DOHH2 (cell line): ENCODE measurements at regions not wholly inside any gene's neighbourhood (a gene's known extent, or its start where the extent isn't known, plus 50 kb on each side); places are given as distances from the start of the nearest gene placed in this dataset.

Experiments used
- H3F3A ChIP-seq: fragments of 200-600 bp; sonication (generic), shearing (Covaris generic); 2 replicates; pipeline ENCODE4 v1.6.0; 2016; ENCODE audit warnings: antibody characterized with exemption, mild to moderate bottlenecking; ENCODE audit not compliant: control insufficient read depth, insufficient read depth
- H3K27ac ChIP-seq: fragments of 200-600 bp; sonication (generic); 2 replicates; pipeline ENCODE4 v1.5.1; 2014; ENCODE audit warnings: low read depth, mild to moderate bottlenecking, low read length, moderate library complexity
- H3K27me3 ChIP-seq: fragments of 200-600 bp; sonication (generic); 2 replicates; pipeline ENCODE4 v1.6.1; 2014; ENCODE audit warnings: mild to moderate bottlenecking, low read length, mixed read lengths; ENCODE audit not compliant: control insufficient read depth
- H3K36me3 ChIP-seq: fragments of 200-600 bp; sonication (generic); 2 replicates; pipeline ENCODE4 v1.6.1; 2014; ENCODE audit warnings: mild to moderate bottlenecking, low read length, moderate library complexity, mixed read lengths; ENCODE audit not compliant: control insufficient read depth
- H3K4me1 ChIP-seq: fragments of 200-600 bp; sonication (generic); 2 replicates; pipeline ENCODE4 v1.6.1; 2014; ENCODE audit warnings: mild to moderate bottlenecking, low read length, mixed read lengths; ENCODE audit not compliant: control insufficient read depth
- H3K4me2 ChIP-seq: fragments of 200-600 bp; sonication (generic); 2 replicates; pipeline ENCODE4 v1.6.0; 2014; ENCODE audit warnings: mild to moderate bottlenecking, low read length, moderate library complexity
- H3K4me3 ChIP-seq: fragments of 200-600 bp; sonication (generic); 2 replicates; pipeline ENCODE4 v1.5.1; 2014; ENCODE audit warnings: mild to moderate bottlenecking, low read length, mixed read lengths
- H3K79me2 ChIP-seq: fragments of 200-600 bp; sonication (generic); 2 replicates; pipeline ENCODE4 v1.6.1; 2014; ENCODE audit warnings: mild to moderate bottlenecking, low read length, mixed read lengths; ENCODE audit not compliant: control insufficient read depth
- H3K9me2 ChIP-seq: fragments of 200-600 bp; sonication (generic); replicated peaks from 2 replicates; pipeline ENCODE4 v1.6.1; 2014; ENCODE audit warnings: mild to moderate bottlenecking, low read length, mixed read lengths; ENCODE audit not compliant: control insufficient read depth
- H3K9me3 ChIP-seq: fragments of 200-600 bp; sonication (generic); 2 replicates; pipeline ENCODE4 v1.6.1; 2014; ENCODE audit warnings: antibody characterized with exemption, low read length, mixed read lengths; ENCODE audit not compliant: control insufficient read depth, insufficient read depth
- H4K20me1 ChIP-seq: fragments of 200-600 bp; sonication (generic); 2 replicates; pipeline ENCODE4 v1.6.0; 2014; ENCODE audit warnings: low read depth, mild to moderate bottlenecking, antibody characterized with exemption, low read length, moderate library complexity; ENCODE audit not compliant: control insufficient read depth, insufficient read depth
- CTCF ChIP-seq: fragments of 200-600 bp; sonication (generic); IDR thresholded peaks from one replicate; pipeline ENCODE4 v1.5.1; 2014; ENCODE audit warnings: antibody characterized with exemption, mild to moderate bottlenecking, low read depth, low read length; ENCODE audit not compliant: poor library complexity, severe bottlenecking
- EZH2phosphoT487 ChIP-seq: fragments of 200-600 bp; sonication (generic); IDR thresholded peaks from 2 replicates; pipeline ENCODE4 v1.6.1; 2017; ENCODE audit warnings: borderline replicate concordance, mild to moderate bottlenecking, antibody characterized with exemption, low read length, moderate library complexity, mixed read lengths

DNA sequence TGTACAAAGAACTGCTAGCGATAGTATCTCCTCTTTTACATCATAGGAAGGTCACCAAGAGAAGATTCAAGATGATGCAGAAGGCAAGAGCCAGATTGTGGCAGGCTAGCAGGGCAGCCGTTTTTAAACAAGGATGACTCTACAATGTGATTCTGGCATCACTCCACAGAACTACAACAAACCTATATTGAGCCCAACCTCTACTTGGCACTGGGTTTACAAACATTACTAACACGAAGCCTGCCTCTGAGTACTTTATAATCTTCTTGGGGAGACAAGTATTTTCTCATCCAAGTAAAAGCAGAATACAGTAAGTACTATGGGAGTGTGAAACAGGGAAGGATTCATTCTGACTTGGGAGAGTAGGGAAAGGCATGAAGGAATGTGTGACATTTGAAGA is 448.6 kb downstream of the ZNF608 start:
- Histone ChIP-seq H3K4me3 (no peak overlapping the region), H3K27me3 (no peaks in the 10 kb centered on the region), H3F3A (no peaks in the 10 kb centered on the region), H4K20me1 (no peaks in the 10 kb centered on the region), H3K79me2 (no peaks in the 10 kb centered on the region), H3K4me1 (no peaks in the 10 kb centered on the region), H3K9me2 (no peaks in the 10 kb centered on the region), H3K9me3 (no peaks in the 10 kb centered on the region), H3K4me2 (no peak overlapping the region), H3K36me3 (no peaks in the 10 kb centered on the region), H3K27ac (no peak overlapping the region)
- TF ChIP-seq EZH2phosphoT487: no peak
- TF ChIP-seq CTCF: no peak

- H3K9me3 ChIP-seq: no peaks in the 10 kb centered on the region
- no peaks in the 10 kb centered on the region for H3K36me3 ChIP-seq
- H3K4me1 ChIP-seq: no peaks in the 10 kb centered on the region
- no peaks in the 10 kb centered on the region for H3F3A ChIP-seq
- H3K9me2 ChIP-seq: no peaks in the 10 kb centered on the region
- no peaks in the 10 kb centered on the region for H3K27me3 ChIP-seq
- no peaks in the 10 kb centered on the region for H4K20me1 ChIP-seq
- no peak overlapping the region for H3K27ac ChIP-seq
- H3K4me3 ChIP-seq: no peak overlapping the region
- TF ChIP-seq CTCF: no peak
- TF ChIP-seq EZH2phosphoT487: no peak
- no peak overlapping the region for H3K4me2 ChIP-seq
- no peaks in the 10 kb centered on the region for H3K79me2 ChIP-seq
These were observed 454.1 kb downstream of the ZNF608 start for GRCh38 chr5:124292322-124292855.

DNA sequence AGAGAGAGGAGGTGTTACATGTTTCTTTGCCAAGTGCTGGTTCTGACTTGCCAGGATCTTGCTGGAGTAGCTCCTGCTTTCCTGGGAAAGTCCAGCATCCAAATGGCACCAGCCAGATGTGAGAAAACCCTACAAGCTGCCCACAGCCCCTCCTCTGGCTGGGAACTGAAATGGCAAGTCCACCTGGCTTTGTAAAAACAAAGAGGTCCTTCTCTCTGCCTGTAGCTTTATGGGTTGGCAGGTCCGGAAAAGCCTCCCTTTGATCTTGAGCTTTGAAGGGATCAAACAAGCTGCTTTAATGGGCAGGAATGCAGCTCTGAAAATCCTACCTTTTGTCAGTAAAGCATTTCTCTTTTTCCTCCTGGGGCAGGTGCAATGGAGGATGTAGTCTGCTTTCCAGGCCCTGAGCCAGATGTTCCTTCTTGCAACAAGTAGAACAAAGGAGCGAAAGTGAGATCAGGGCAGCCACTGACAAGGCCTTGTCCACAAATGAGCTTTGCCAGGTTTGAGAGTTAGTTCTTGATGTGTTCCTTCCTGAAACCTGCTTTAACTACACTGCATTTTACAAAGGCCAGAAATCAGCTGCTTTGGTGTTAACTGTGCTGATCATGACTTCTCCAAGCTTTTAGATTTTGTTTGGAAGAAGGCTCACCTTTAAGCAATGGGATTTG is 456.7 kb downstream of the ZNF608 start:
- TF ChIP-seq CTCF: no peak
- no peak for TF ChIP-seq EZH2phosphoT487
- H3K4me1 ChIP-seq: no peaks in the 10 kb centered on the region
- no peaks in the 10 kb centered on the region for H3K9me2 ChIP-seq
- no peak overlapping the region for H3K4me3 ChIP-seq
- H3K79me2 ChIP-seq: no peaks in the 10 kb centered on the region
- H3K4me2 ChIP-seq: no peak overlapping the region
- H3K36me3 ChIP-seq: no peaks in the 10 kb centered on the region
- H4K20me1 ChIP-seq: no peaks in the 10 kb centered on the region
- no peaks in the 10 kb centered on the region for H3K9me3 ChIP-seq
- H3K27ac ChIP-seq: no peak overlapping the region
- no peaks in the 10 kb centered on the region for H3F3A ChIP-seq
- H3K27me3 ChIP-seq: no peaks in the 10 kb centered on the region
